Amygdala (tissue), 56 donors: ENCODE measurements at regions not wholly inside any gene's neighbourhood (a gene's known extent, or its start where the extent isn't known, plus 50 kb on each side); places are given as distances from the start of the nearest gene placed in this dataset.
"Not testable (repeated sequence)": the region's sequence is repeated elsewhere in the genome, so short reads cannot be mapped to it uniquely, and the experiment has no call there.

Experiments used
- DNase-seq, 56 donors: peaks; one replicate each; lab custom pipeline; 2025; lab: John Stamatoyannopoulos, UW

GRCh38 chrX:85543866-85544265, 164.4 kb upstream of the POF1B start:
- no peak for DNase-seq

GRCh38 chrX:85529141-85529540, 149.7 kb upstream of the POF1B start:
- DNase-seq: not testable (repeated sequence)

GRCh38 chrX:85517994-85518718, 138.7 kb upstream of the POF1B start:
- DNase-seq: no peak

- no peak for DNase-seq
Observed at GRCh38 chrX:85516131-85516530, 136.7 kb upstream of the POF1B start.

- no peak for DNase-seq
Observed at GRCh38 chrX:85506871-85507270, 127.4 kb upstream of the POF1B start.

GRCh38 chrX:85505801-85506200, 126.3 kb upstream of the POF1B start:
- DNase-seq: no peak

- DNase-seq: no peak
Observed at GRCh38 chrX:85504381-85504780, 124.9 kb upstream of the POF1B start.

- no peak for DNase-seq
Observed at GRCh38 chrX:85503258-85504158, 124.0 kb upstream of the POF1B start.

- no peak for DNase-seq
Observed at GRCh38 chrX:85501349-85501748, 121.9 kb upstream of the POF1B start.

GRCh38 chrX:85499400-85499799, 119.9 kb upstream of the POF1B start:
- DNase-seq: no peak

GRCh38 chrX:85493821-85494220, 114.4 kb upstream of the POF1B start:
- DNase-seq: no peak

GRCh38 chrX:85454295-85454694, 74.8 kb upstream of the POF1B start:
- no peak for DNase-seq

- no peak for DNase-seq
Observed at GRCh38 chrX:85444613-85445012, 65.1 kb upstream of the POF1B start.
